Esophagus muscularis mucosa (tissue), 4 donors: ENCODE measurements at regions not wholly inside any gene's neighbourhood (a gene's known extent, or its start where the extent isn't known, plus 50 kb on each side); places are given as distances from the start of the nearest gene placed in this dataset.
A peak's percentile ranks its signal among the peaks of the same experiment; 100 is the strongest.
"Not testable (repeated sequence)": the region's sequence is repeated elsewhere in the genome, so short reads cannot be mapped to it uniquely, and the experiment has no call there.

Source experiments
- DNase-seq: peaks from one replicate; pipeline ENCODE4 v3.0.0-alpha.2; 2017; ENCODE audit errors: extremely low spot score
- H3K27ac ChIP-seq, 4 donors: fragments of 200-600 bp; sonication (generic); replicated peaks in 1 of 4; 1 replicate in 3 of 4; 2 replicates in 1 of 4; pipeline ENCODE4 v1.5.1; 2016 to 2019; ENCODE audit warnings: mild to moderate bottlenecking in 1 of 4
- H3K27me3 ChIP-seq, 4 donors: fragments of 200-600 bp; sonication (generic); one replicate each; pipeline versions ENCODE4 v1.5.1 to v1.6.0; 2016 to 2019
- H3K36me3 ChIP-seq, 4 donors: fragments of 200-600 bp; sonication (generic); one replicate each; pipeline ENCODE4 v1.5.1; 2016 to 2019
- H3K4me1 ChIP-seq, 4 donors: fragments of 200-600 bp; sonication (generic); one replicate each; pipeline ENCODE4 v1.5.1; 2016 to 2019
- H3K4me3 ChIP-seq, 4 donors: fragments of 200-600 bp; sonication (generic); 1 replicate in 2 of 4; 2 replicates in 2 of 4; pipeline ENCODE4 v1.5.1; 2016 to 2019; ENCODE audit warnings: mild to moderate bottlenecking in 4 of 4, moderate library complexity in 1 of 4
- H3K9me3 ChIP-seq, 4 donors: fragments of 200-600 bp; sonication (generic); 1 replicate in 3 of 4; 2 replicates in 1 of 4; pipeline ENCODE4 v1.5.1; 2016 to 2019
- CTCF ChIP-seq, 3 experiments: fragments of 200-600 bp in 2 of 3; fragments of 450-650 bp in 1 of 3; sonication (generic) in 2 of 3; IDR thresholded peaks; one replicate each; pipeline ENCODE4 v1.5.1; 2017 to 2019; ENCODE audit warnings: antibody characterized with exemption in 3 of 3, mild to moderate bottlenecking in 2 of 3, moderate library complexity in 1 of 3
- EP300 ChIP-seq: sonication (generic); formaldehyde crosslinking; IDR thresholded peaks from one replicate; pipeline ENCODE4 v1.6.1; 2017; ENCODE audit warnings: antibody characterized with exemption
- POLR2A ChIP-seq: fragments of 450-650 bp; IDR thresholded peaks from one replicate; pipeline ENCODE4 v1.6.1; 2017; ENCODE audit warnings: antibody characterized with exemption, moderate library complexity, mild to moderate bottlenecking, low read depth
- POLR2AphosphoS5 ChIP-seq, 2 donors: sonication (generic); formaldehyde crosslinking; IDR thresholded peaks; one replicate each; pipeline ENCODE4 v1.6.1; 2017; ENCODE audit warnings: antibody characterized with exemption in 2 of 2
- WGBS: methylation state at CpG from one replicate; pipeline ENCODE4 v1.1.5; 2018; 5-methylcytosine and 5-hydroxymethylcytosine counted together
- intact Hi-C: fragments of 100-400 bp; cut with DNase I; formaldehyde crosslinking; loops from one replicate; pipeline ENCODE4 v1.15.1; 2023

GRCh38 chrX:36897690-36898089 lies 110.5 kb upstream of the FAM47C start:
- intact Hi-C loops: no loop called here
- Histone ChIP-seq H3K36me3 (no peaks in the 10 kb centered on the region), H3K4me3 (no peak overlapping the region), H3K9me3 (no peaks in the 10 kb centered on the region), H3K27ac (no peak overlapping the region), H3K4me1 (no peaks in the 10 kb centered on the region), H3K27me3 (peaks cover 0 to 4% (median 0%) of the 10 kb centered on the region in 4 donors)
- 79% methylated on average over 3 of the region's 3 CpGs for WGBS
- DNase-seq: no peak
- TF ChIP-seq POLR2A: no peak
- TF ChIP-seq POLR2AphosphoS5 (IDR thresholded peaks at IDR 0.05): no peak
- TF ChIP-seq CTCF (IDR thresholded peaks at IDR 0.05): no peak
- no peak for TF ChIP-seq EP300

- TF ChIP-seq POLR2AphosphoS5 (IDR thresholded peaks at IDR 0.05) (no peak), POLR2A (no peak)
- no peak overlapping the region for H3K27ac ChIP-seq
- H3K27me3 ChIP-seq: peaks cover 0 to 4% (median 0%) of the 10 kb centered on the region in 4 donors
- intact Hi-C loops: no loop called here
- whole genome bisulfite sequencing: 60% methylated on average over 3 of the region's 3 CpGs
- H3K9me3 ChIP-seq: no peaks in the 10 kb centered on the region
- DNase-seq: no peak
- H3K4me1 ChIP-seq: no peaks in the 10 kb centered on the region
- no peaks in the 10 kb centered on the region for H3K36me3 ChIP-seq
- no peak overlapping the region for H3K4me3 ChIP-seq
Observed at GRCh38 chrX:36898301-36898700, 109.9 kb upstream of the FAM47C start.

DNA sequence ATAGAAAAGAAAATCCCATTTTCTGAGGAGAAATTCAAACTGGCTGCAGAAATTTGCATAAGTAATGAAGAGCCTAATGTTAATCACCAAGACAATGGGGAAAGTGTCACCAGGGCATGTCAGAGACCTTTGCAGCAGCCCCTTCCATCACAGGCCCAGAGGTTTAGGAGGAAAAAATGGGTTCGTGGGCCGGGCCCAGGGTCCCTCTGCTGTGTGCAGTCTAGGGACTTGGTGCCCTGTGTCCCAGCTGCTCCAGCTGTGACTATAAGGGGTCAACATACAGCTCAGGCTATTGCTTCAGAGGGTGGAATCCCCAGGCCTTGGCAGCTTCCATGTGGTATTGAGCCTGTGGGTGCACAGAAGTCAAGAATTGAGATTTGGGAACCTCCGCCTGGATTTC lies 103.6 kb upstream of the FAM47C start:
- WGBS: 83% methylated on average over 2 of the region's 3 CpGs
- H3K4me3 ChIP-seq, H3K36me3 ChIP-seq, H3K27ac ChIP-seq, H3K27me3 ChIP-seq, DNase-seq, H3K4me1 ChIP-seq, intact Hi-C loops, H3K9me3 ChIP-seq: not testable (repeated sequence)

- H3K36me3 ChIP-seq: no peaks in the 10 kb centered on the region
- TF ChIP-seq POLR2A: no peak
- TF ChIP-seq CTCF (IDR thresholded peaks at IDR 0.05): peak in 2 of 3 experiments; percentile 23 to 37
- TF ChIP-seq POLR2AphosphoS5 (IDR thresholded peaks at IDR 0.05): no peak
- TF ChIP-seq EP300: no peak
- no peaks in the 10 kb centered on the region for H3K4me1 ChIP-seq
- H3K9me3 ChIP-seq: no peaks in the 10 kb centered on the region
- no peaks in the 10 kb centered on the region for H3K27me3 ChIP-seq
- intact Hi-C loops: no loop called here
- H3K4me3 ChIP-seq: no peak overlapping the region
- no peak for DNase-seq
- no peak overlapping the region for H3K27ac ChIP-seq
- WGBS: 57% methylated on average over 6 of the region's 6 CpGs
Observed at GRCh38 chrX:36908801-36909675, 99.1 kb upstream of the FAM47C start.

GRCh38 chrX:36909676-36910030 lies 98.5 kb upstream of the FAM47C start:
- H3K36me3 ChIP-seq: no peaks in the 10 kb centered on the region
- H3K27me3 ChIP-seq: no peaks in the 10 kb centered on the region
- WGBS: 43% methylated on average over 4 of the region's 4 CpGs
- no peaks in the 10 kb centered on the region for H3K9me3 ChIP-seq
- no peaks in the 10 kb centered on the region for H3K4me1 ChIP-seq
- no peak for DNase-seq
- no peak overlapping the region for H3K27ac ChIP-seq
- intact Hi-C loops: no loop called here
- no peak overlapping the region for H3K4me3 ChIP-seq
- TF ChIP-seq POLR2A: no peak
- no peak for TF ChIP-seq EP300
- TF ChIP-seq CTCF (IDR thresholded peaks at IDR 0.05): no peak
- no peak for TF ChIP-seq POLR2AphosphoS5 (IDR thresholded peaks at IDR 0.05)

- DNase-seq: no peak
- Histone ChIP-seq H3K36me3 (no peaks in the 10 kb centered on the region), H3K27ac (no peak overlapping the region), H3K27me3 (no peaks in the 10 kb centered on the region), H3K4me3 (no peak overlapping the region), H3K9me3 (no peaks in the 10 kb centered on the region), H3K4me1 (no peaks in the 10 kb centered on the region)
- TF ChIP-seq POLR2A: no peak
- no peak for TF ChIP-seq POLR2AphosphoS5 (IDR thresholded peaks at IDR 0.05)
- no peak for TF ChIP-seq EP300
- no peak for TF ChIP-seq CTCF (IDR thresholded peaks at IDR 0.05)
- WGBS: 65% methylated on average over 3 of the region's 3 CpGs
- intact Hi-C loops: no loop called here
Observed at GRCh38 chrX:36913551-36913950, 94.6 kb upstream of the FAM47C start.
